Stomach (tissue), 8 donors: ENCODE measurements at regions not wholly inside any gene's neighbourhood (a gene's known extent, or its start where the extent isn't known, plus 50 kb on each side); places are given as distances from the start of the nearest gene placed in this dataset.
A peak's percentile ranks its signal among the peaks of the same experiment; 100 is the strongest.

ENCODE experiments used
- DNase-seq, 2 donors: peaks; one replicate each; pipeline versions ENCODE4 v3.0.0 to v3.0.0-alpha.2; 2013 to 2019
- H3K27ac ChIP-seq, 5 donors: fragments of 200-600 bp in 4 of 5; sonication (generic) in 4 of 5; one replicate each; pipeline ENCODE4 v1.5.1; 2013 to 2019; ENCODE audit warnings: mild to moderate bottlenecking in 1 of 5, moderate library complexity in 1 of 5
- H3K27me3 ChIP-seq, 3 donors: fragments of 200-600 bp; sonication (generic); one replicate each; pipeline ENCODE4 v1.5.1; 2017 to 2019; ENCODE audit warnings: mixed run types in 1 of 3
- H3K36me3 ChIP-seq, 4 donors: fragments of 200-600 bp; sonication (generic); 1 replicate in 3 of 4; 2 replicates in 1 of 4; pipeline ENCODE4 v1.5.1; 2016 to 2019
- H3K4me1 ChIP-seq, 4 donors: fragments of 200-600 bp; sonication (generic); one replicate each; pipeline ENCODE4 v1.5.1; 2016 to 2019
- H3K4me3 ChIP-seq, 4 donors: fragments of 200-600 bp; sonication (generic) in 3 of 4; one replicate each; pipeline ENCODE4 v1.5.1; 2016 to 2019; ENCODE audit warnings: mild to moderate bottlenecking in 1 of 4
- H3K9me3 ChIP-seq, 4 donors: fragments of 200-600 bp; sonication (generic); one replicate each; pipeline ENCODE4 v1.5.1; 2016 to 2019
- CTCF ChIP-seq, 7 experiments: fragments of 450-650 bp in 4 of 7; fragments of 200-600 bp in 3 of 7; sonication (generic) in 3 of 7; IDR thresholded peaks; one replicate each; pipeline ENCODE4 v1.5.1; 2016 to 2019; ENCODE audit warnings: antibody characterized with exemption in 7 of 7, control low read depth in 2 of 7, mild to moderate bottlenecking in 1 of 7
- EP300 ChIP-seq: sonication (generic); formaldehyde crosslinking; IDR thresholded peaks from one replicate; pipeline ENCODE4 v1.6.1; 2017; ENCODE audit warnings: antibody characterized with exemption
- POLR2A ChIP-seq, 4 donors: fragments of 450-650 bp; IDR thresholded peaks; one replicate each; pipeline ENCODE4 v1.6.1; 2016; ENCODE audit warnings: antibody characterized with exemption in 4 of 4, control low read depth in 2 of 4, mild to moderate bottlenecking in 1 of 4, moderate library complexity in 1 of 4
- POLR2AphosphoS5 ChIP-seq, 3 donors: sonication (generic); formaldehyde crosslinking; IDR thresholded peaks; one replicate each; pipeline ENCODE4 v1.6.1; 2016; ENCODE audit warnings: antibody characterized with exemption in 3 of 3
- WGBS, 5 donors: extraction: QIAGEN DNeasy Blood & Tissue Kit in 3 of 5; methylation state at CpG; one replicate each; pipeline versions ENCODE4 v1.1.5 to v1.1.7; 2013 to 2018; 5-methylcytosine and 5-hydroxymethylcytosine counted together
- intact Hi-C: fragments of 100-400 bp; cut with DNase I; formaldehyde crosslinking; loops from one replicate; pipeline ENCODE4 v1.15.1; 2023; ENCODE audit warnings: low total_unique reads
- donor health status: healthy with polysubstance abuse.
- donor health status: Bipolar disorder and iron deficiency.
- donor health status: healthy.

DNA sequence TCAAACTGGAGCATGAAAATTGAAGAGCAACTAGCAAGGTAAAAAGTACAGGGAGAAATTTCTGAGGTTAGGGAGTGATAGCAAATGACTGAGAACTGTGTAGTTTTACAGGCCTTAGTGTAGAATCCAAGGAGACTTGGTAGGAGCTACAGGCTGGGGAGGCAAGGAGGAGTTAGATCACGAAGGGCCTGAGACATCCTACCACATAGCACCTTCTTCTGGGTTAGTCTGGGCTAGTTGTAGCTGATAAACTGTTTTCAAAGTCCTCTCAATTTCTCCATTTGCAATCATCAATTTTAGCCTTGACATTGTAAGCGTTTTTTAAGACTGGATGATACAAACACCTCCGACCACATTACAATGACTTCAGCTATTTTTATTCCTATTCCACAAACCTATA, 209.7 kb downstream of the TMEM200A start:
- intact Hi-C loops = no loop called here
- Histone ChIP-seq H3K27me3 (no peaks in the 10 kb centered on the region), H3K36me3 (no peaks in the 10 kb centered on the region), H3K4me3 (no peak overlapping the region), H3K9me3 (no peaks in the 10 kb centered on the region), H3K4me1 (no peaks in the 10 kb centered on the region), H3K27ac (no peak overlapping the region)
- DNase-seq = no peak
- whole genome bisulfite sequencing, 5 donors = 61 to 77% (median 76%) methylated on average over 3 of the region's 3 CpGs
- TF ChIP-seq CTCF (IDR thresholded peaks at IDR 0.05) (no peak), POLR2AphosphoS5 (IDR thresholded peaks at IDR 0.05) (no peak), POLR2A (IDR thresholded peaks at IDR 0.05) (no peak), EP300 (no peak)

DNA sequence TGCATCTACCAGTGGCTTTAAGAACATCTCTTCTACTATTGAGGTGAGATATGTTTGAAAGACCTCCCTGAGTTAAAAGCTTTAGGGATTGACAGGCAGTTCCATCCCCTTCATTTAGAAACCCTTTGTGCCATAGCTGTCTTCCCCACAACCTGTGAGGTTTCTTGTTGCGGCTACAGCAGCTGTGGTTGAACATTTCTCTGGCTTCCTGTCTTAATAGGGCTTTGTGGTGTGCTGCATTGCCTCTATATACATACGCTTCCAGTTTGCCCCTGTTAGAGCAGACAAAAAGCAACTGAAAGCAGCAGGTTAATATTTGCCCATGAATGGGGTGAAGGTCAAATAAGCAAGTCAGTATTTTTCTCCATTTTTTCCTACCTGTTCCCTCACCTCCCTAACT, 210.2 kb downstream of the TMEM200A start:
- H3K27ac ChIP-seq = no peak overlapping the region
- peak in 1 of 2 donors; percentile 62 for DNase-seq
- WGBS, 5 donors = 29 to 62% (median 38%) methylated on average over 2 of the region's 2 CpGs
- H3K36me3 ChIP-seq = no peaks in the 10 kb centered on the region
- no peaks in the 10 kb centered on the region for H3K9me3 ChIP-seq
- TF ChIP-seq POLR2AphosphoS5 (IDR thresholded peaks at IDR 0.05) (no peak), CTCF (IDR thresholded peaks at IDR 0.05) (no peak), EP300 (no peak), POLR2A (IDR thresholded peaks at IDR 0.05) (no peak)
- intact Hi-C loops = no loop called here
- H3K27me3 ChIP-seq = no peaks in the 10 kb centered on the region
- H3K4me1 ChIP-seq = no peaks in the 10 kb centered on the region
- no peak overlapping the region for H3K4me3 ChIP-seq

GRCh38 chr6:130577178-130577919, 211.5 kb downstream of the TMEM200A start:
- intact Hi-C loops = no loop called here
- H3K4me3 ChIP-seq = no peak overlapping the region
- H3K9me3 ChIP-seq = no peaks in the 10 kb centered on the region
- H3K27me3 ChIP-seq = no peaks in the 10 kb centered on the region
- no peak for DNase-seq
- H3K4me1 ChIP-seq = no peaks in the 10 kb centered on the region
- TF ChIP-seq EP300 = no peak
- no peak for TF ChIP-seq POLR2A (IDR thresholded peaks at IDR 0.05)
- no peak for TF ChIP-seq CTCF (IDR thresholded peaks at IDR 0.05)
- TF ChIP-seq POLR2AphosphoS5 (IDR thresholded peaks at IDR 0.05) = no peak
- WGBS, 5 donors = 53 to 71% (median 57%) methylated on average over 8 of the region's 8 CpGs
- H3K36me3 ChIP-seq = no peaks in the 10 kb centered on the region
- H3K27ac ChIP-seq = no peak overlapping the region

- TF ChIP-seq POLR2A (IDR thresholded peaks at IDR 0.05) (no peak), CTCF (IDR thresholded peaks at IDR 0.05) (no peak), POLR2AphosphoS5 (IDR thresholded peaks at IDR 0.05) (no peak), EP300 (no peak)
- no peaks in the 10 kb centered on the region for H3K27me3 ChIP-seq
- H3K27ac ChIP-seq = no peak overlapping the region
- no peaks in the 10 kb centered on the region for H3K4me1 ChIP-seq
- no peaks in the 10 kb centered on the region for H3K9me3 ChIP-seq
- WGBS, 5 donors = 77 to 86% (median 81%) methylated on average over 3 of the region's 3 CpGs
- intact Hi-C loops = no loop called here
- no peaks in the 10 kb centered on the region for H3K36me3 ChIP-seq
- DNase-seq = no peak
- H3K4me3 ChIP-seq = no peak overlapping the region
These were observed 212.9 kb downstream of the TMEM200A start for GRCh38 chr6:130578713-130579112.
